ENCODE measurements at regions not wholly inside any gene's neighbourhood (a gene's known extent, or its start where the extent isn't known, plus 50 kb on each side); places are given as distances from the start of the nearest gene placed in this dataset.

DNA sequence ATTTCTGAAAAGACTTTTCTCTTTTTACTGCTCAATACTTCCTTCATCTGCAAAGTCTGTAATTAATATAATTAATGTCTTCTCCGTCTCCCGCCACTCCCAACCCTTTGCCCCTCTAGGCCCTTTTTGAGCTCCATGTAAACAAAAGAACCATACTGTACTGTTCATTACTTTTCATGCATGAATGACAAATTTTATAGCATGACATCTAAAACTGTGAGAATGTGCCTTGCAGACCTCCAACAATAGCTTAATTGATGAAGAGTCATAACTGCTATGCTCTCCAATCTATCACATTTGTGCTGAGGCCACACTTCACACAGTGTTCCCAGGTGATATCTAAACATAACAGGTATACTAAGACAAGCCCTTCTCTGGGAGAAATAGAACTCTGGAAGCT, 1122.7 kb upstream of the ATXN7L3B start:
- no peaks in the 10 kb centered on the region for H3K27me3 Mint-ChIP-seq (ENCODE audit: low read depth)
- TF ChIP-seq, protein P1, sequence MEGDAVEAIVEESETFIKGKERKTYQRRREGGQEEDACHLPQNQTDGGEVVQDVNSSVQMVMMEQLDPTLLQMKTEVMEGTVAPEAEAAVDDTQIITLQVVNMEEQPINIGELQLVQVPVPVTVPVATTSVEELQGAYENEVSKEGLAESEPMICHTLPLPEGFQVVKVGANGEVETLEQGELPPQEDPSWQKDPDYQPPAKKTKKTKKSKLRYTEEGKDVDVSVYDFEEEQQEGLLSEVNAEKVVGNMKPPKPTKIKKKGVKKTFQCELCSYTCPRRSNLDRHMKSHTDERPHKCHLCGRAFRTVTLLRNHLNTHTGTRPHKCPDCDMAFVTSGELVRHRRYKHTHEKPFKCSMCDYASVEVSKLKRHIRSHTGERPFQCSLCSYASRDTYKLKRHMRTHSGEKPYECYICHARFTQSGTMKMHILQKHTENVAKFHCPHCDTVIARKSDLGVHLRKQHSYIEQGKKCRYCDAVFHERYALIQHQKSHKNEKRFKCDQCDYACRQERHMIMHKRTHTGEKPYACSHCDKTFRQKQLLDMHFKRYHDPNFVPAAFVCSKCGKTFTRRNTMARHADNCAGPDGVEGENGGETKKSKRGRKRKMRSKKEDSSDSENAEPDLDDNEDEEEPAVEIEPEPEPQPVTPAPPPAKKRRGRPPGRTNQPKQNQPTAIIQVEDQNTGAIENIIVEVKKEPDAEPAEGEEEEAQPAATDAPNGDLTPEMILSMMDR (IDR thresholded peaks at IDR 0.05; ENCODE audit: unreplicated experiment), result no peak
- H3K4me1 Mint-ChIP-seq, result no peaks in the 10 kb centered on the region
- H3K9me3 Mint-ChIP-seq, result peaks cover 38% of the 10 kb centered on the region
- H3K36me3 Mint-ChIP-seq, result peaks cover 4% of the 10 kb centered on the region
- no peak for DNase-seq (ENCODE audit: low spot score in 2 of 2, unreplicated experiment in 2 of 2)
- no peak overlapping the region for H3K4me3 Mint-ChIP-seq
- no peak overlapping the region for H3K27ac Mint-ChIP-seq

DNA sequence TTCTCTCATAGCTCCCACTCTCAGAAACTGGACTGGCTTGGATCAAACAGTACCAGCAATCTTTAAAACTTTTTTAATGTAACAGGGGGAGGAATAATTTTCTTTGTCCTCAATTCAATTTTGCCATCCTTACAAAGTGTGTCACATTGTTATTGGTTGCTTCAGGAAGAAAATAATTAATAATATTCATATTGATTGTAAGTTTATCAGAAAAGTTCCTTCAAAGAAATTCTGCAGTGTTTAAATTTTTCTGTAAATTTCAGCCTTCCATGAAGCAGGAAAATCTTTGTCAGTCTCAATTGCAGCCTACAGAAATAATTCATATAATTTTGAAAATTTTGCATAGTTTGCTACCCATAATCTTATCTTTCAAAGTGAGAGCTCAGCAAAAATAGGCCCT, 1119.1 kb upstream of the ATXN7L3B start:
- Mint-ChIP-seq H3K27ac (no peak overlapping the region), H3K4me3 (no peak overlapping the region), H3K9me3 (peaks cover 24% of the 10 kb centered on the region), H3K4me1 (no peaks in the 10 kb centered on the region), H3K36me3 (peaks cover 2% of the 10 kb centered on the region), H3K27me3 (ENCODE audit: low read depth) (no peaks in the 10 kb centered on the region)
- no peak for DNase-seq (ENCODE audit: low spot score in 2 of 2, unreplicated experiment in 2 of 2)
- TF ChIP-seq, protein P1 (IDR thresholded peaks at IDR 0.05; ENCODE audit: unreplicated experiment), result no peak

DNA sequence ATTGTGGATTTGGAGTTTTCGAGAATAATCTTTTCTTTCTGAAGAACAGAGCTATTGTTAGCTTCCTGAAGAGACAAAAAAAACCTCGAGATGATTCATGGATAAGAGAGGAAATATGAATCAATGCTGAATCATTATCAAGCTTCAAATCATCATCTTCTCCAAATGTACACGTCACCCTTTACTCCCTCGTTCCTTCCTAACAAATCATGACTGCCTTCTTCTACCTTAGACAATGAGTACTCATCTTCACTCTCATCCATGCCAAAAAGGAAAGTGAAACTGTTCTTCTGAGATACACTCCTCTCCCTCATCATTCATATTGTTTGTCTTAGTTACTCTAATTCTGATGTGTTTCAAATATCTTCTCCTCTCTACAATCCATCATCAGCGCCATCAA, 1115.8 kb upstream of the ATXN7L3B start:
- Mint-ChIP-seq H3K36me3 (peaks cover 6% of the 10 kb centered on the region), H3K9me3 (peaks cover 21% of the 10 kb centered on the region), H3K27ac (no peak overlapping the region), H3K27me3 (ENCODE audit: low read depth) (no peaks in the 10 kb centered on the region), H3K4me3 (no peak overlapping the region), H3K4me1 (no peaks in the 10 kb centered on the region)
- TF ChIP-seq, protein P1 (IDR thresholded peaks at IDR 0.05; ENCODE audit: unreplicated experiment), result no peak
- no peak for DNase-seq (ENCODE audit: low spot score in 2 of 2, unreplicated experiment in 2 of 2)

DNA sequence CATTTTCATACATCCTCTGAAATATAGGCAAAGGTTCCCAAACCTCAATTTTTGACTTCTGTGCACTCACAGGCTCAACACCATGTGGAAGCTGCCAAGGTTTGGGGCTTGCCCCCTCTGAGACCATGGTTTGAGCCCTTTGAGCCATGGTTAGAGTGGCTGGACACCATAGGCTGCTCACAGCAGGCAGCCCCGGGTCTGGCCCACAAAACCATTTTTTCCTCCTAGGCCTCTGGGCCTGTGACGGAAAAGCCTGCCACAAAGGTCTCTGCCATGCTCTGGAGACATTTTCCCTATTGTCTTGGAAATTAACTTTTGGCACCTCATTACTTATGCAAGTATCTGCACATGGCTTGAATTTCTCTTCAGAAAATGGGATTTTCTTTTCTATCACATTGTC, 1113.2 kb upstream of the ATXN7L3B start:
- no peak for DNase-seq (ENCODE audit: low spot score in 2 of 2, unreplicated experiment in 2 of 2)
- H3K9me3 Mint-ChIP-seq, result peaks cover 21% of the 10 kb centered on the region
- TF ChIP-seq, protein P1 (IDR thresholded peaks at IDR 0.05; ENCODE audit: unreplicated experiment), result no peak
- no peak overlapping the region for H3K4me3 Mint-ChIP-seq
- no peaks in the 10 kb centered on the region for H3K4me1 Mint-ChIP-seq
- H3K36me3 Mint-ChIP-seq, result peaks cover 6% of the 10 kb centered on the region
- H3K27me3 Mint-ChIP-seq (ENCODE audit: low read depth), result no peaks in the 10 kb centered on the region
- no peak overlapping the region for H3K27ac Mint-ChIP-seq

DNA sequence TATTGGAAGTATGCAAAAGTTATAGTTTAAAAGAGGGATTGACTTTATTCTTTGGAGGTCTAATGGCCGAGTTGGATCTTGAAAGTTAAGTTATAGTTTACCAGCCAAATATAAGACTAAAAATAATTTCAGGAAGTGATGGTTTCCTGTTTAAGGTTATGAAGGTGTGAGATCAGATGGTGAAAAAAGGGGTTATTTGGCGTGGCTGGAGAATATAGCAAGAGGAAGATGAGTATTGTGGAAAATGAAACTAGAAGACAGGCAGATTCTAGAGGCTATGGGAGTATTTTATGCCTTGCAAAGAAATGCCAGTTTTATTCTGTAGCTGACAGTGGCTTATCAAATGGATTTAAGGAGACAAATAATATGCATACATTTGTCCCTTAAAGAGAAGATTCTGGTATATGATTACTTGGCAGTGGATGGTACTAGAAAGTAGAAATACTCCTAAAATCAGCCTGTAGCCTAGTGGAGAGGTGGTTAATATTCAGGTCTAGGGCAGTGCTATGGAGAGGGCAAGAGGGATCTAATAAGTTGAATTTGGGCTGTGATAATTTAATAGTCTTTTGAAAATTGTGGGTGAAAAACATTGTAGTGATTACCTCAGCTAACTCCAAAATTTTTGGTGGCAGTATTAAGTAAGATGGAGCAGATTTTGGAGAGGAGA, 1091.8 kb upstream of the ATXN7L3B start:
- Mint-ChIP-seq H3K36me3 (no peaks in the 10 kb centered on the region), H3K27ac (no peak overlapping the region), H3K9me3 (no peaks in the 10 kb centered on the region), H3K4me1 (no peaks in the 10 kb centered on the region), H3K27me3 (ENCODE audit: low read depth) (no peaks in the 10 kb centered on the region), H3K4me3 (no peak overlapping the region)
- TF ChIP-seq, protein P1 (IDR thresholded peaks at IDR 0.05; ENCODE audit: unreplicated experiment), result no peak
- no peak for DNase-seq (ENCODE audit: low spot score in 2 of 2, unreplicated experiment in 2 of 2)

Data from mesothelial cell of epicardium (in vitro differentiated cells).